GM21717 (cell line): ENCODE measurements at regions not wholly inside any gene's neighbourhood (a gene's known extent, or its start where the extent isn't known, plus 50 kb on each side); places are given as distances from the start of the nearest gene placed in this dataset.
A peak's percentile ranks its signal among the peaks of the same experiment; 100 is the strongest.

ENCODE experiments used
- ATAC-seq: cut with Tn5 transposase; IDR thresholded peaks from one replicate; pipeline ENCODE4 v1.9.1; 2021; ENCODE audit warnings: mild to moderate bottlenecking, moderate library complexity; ENCODE audit not compliant: unreplicated experiment

DNA sequence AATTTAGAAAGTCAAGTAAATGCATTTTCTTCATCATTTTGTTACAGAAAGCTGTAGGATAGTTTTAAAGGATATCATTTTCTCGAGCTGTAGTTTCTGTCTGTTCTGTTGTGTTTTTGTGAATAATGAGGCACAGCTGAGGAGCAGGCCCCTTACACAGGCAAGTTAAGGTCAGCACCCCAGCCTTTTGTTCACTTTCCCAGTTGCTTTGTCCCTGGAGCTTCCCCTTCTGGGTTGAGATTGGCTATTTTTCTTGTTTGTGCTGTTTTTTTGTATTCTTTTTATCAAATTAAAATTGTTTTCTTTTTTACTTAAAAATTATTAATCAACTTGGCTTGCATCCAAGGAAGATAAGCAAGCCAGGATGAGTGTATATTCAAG is 213.8 kb upstream of the ACTBL2 start:
- no peak for ATAC-seq

DNA sequence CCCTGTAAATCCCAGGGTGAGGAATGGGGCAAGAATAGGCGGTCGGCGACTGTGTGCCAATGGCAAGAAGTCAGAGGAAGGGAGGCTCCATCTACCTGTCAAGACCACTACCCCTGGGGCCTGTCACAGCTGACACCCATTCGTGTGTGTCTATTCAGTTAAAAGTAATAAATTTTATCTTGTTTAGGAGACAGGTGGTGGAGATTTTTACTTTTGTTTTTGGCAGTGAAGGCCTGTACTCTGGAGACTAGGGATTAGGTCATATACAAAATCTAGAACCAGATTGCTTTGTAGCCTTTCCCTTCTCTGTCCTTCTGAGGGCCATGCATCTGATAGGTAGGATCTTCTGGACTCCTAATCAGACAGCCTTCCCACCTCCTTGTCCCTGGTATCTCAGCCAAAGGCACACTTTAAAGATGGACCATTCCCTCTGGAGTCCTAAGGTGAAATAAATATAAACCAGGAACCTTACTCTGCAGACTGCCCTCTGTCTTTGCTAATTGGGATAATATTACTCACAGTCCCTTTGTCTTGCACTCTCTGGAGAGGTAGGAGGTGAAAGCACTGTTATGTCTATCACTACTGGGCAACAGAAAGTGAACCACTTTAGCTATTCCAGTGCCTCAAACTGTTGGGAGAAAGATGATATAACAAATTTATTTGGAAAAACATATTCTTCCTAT is 213.2 kb upstream of the ACTBL2 start:
- no peak for ATAC-seq

DNA sequence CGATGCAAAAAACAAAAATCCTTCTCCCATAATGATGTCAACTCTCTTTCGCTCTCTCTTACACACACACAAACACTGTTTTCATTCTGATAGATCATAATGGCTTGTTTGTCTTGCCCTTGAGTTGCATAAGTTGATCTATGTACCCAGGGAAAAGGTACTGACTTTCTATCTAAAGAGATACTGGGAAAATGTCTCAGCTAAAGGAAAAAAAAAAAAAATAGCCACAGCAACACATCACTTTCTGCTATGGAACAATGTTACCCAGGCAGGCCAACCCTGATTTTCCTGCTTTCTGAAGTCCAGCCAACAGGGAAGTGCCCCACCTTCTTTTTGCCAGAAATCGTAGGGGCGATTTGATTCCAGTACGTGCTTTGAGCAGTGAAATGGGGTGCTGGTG is 212.6 kb upstream of the ACTBL2 start:
- ATAC-seq, result no peak

DNA sequence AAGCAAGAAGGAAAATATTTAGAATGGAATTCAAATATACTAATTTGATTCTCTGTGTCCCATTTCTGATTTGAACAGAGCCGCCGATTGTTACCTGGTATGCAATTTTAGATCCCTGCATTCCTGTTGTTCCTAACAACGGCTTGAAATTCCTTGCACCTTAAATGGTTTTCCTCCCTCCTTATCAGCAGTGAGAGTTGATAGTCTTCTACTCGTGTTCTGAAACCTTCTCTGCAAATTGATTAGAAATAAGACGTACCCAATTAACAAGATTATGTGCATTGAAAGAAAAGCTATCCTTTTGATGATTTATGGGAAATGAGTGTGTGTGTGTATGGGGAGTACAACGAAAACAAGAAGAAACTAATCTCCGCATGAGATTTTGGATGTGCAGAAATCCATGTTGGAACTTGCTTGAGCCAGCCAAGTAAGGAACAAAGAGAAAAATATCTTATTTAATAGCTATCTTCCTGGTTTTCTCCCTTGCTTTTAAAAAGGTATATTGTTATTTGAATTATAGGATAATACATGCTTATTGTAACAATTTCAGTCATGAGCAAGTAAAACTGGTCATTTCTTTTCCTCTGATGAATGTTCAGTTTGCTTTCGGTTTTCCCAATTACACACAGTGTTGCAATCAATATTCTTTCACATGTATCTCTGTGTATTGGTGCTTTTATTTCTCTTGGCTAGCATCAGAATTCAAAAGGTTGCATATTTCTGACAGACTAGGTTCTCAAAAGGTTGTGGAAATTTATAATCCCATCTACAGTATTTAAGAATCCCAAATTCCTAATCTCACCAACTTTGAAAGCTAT is 211.1 kb upstream of the ACTBL2 start:
- no peak for ATAC-seq

DNA sequence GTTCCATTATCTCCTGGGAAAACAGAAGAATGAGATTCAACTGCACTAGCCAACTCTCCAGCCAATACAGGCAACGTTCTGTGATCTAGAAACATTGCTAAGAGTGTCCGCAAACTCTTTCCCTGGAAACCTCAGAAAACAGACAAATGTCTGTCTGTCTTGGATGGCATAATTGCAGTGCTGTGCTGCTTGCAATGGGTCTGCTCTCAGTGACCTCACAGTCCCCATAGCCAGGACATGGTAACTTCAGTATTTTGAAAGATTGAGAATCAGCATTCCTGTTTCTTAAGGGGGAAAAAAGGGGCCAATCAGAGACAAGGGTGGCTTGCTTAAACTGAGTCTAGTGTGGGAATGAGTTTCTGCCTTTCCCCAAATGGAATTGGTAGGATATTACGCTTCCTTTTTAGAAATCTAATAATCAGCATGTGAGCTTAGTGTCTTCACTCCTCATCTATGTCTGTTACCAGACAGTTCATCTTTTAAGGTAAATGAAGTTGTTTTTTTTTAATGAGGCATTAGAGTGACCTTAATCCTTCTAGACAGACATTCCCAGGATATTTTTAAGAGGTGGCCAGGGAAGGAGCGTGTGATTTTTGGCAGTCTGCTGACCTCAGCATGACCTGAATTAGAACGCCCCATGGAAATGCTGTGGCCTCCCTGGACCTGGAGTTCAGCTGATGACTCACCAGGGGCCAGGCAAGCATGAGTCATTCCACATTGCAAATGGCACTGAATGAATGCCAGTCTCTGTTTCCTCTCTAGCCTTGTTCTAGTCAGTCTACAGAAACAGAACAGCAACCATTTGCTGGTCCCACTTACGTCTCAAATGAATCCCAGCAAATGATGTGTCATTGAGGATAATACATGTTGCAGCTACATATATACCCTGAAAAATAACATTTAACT is 210.2 kb upstream of the ACTBL2 start:
- peak; percentile 62 for ATAC-seq

DNA sequence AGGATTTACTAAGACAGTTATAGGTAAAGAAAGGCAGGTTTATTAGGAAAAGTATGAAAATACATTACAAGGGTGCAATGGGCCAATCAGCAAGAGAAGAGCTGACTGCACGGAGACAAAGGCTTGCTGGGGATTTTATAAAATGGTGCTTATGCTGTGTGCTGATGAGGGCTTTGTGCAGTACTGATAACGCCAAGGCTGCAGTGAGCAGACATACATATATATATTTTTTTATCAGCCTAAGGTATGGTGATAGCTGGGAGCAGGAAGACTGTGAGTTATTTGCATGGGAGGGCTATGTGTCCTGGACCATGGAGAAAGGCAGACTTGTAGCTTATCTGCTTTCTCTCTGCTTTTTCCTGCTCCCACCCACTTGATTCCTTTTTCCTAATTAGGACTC is 208.1 kb upstream of the ACTBL2 start:
- no peak for ATAC-seq

DNA sequence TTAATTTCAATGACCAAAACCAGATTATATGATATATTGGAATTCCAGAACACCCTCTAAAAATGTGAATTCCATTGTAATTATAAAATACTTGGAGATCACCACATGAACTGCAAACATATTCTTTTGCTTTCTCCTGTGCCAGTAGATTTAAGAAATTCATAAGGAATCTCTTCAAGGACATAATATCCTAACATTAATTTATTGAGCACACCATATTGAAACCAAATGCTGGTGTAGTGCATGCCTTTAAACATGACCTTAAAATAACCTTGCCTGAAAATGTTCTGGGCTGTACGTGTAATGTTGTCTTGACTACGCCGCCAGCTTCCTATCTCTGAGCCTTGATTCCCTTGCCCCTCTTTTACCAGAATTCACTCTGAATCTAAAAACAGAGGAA is 205.0 kb upstream of the ACTBL2 start:
- no peak for ATAC-seq

DNA sequence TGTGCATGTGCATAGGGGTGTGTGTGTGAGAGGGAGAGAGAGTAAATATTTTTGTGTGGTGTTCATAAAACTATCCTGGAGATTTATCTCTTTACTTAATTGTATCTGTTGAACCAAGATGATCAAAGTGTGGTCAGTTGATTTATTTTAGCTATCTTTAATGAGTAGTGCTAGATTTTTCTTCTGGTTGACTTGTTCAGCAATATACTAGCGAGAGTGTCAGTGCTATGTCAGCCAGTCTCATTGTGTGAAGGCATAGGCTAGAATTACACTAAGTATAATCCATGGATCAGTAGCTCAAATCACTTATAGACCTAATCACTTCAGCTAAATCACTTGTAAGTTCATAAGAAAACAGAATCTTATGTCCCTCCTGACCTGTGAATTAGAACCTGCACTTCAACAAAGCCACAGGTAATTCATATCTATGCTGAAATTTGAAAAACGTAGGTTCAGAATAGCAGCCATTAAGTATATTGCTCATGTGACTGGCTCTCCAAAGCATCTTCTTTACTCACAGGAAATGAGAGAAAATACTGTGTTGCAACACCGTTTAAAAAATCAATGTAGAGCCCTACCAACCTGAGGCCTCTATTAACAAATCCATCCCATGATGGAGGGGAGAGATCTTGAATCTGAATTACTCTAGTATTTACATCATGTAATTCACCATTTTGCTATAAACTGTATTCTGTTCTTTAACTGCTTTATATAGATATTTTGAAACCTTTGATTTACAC is 203.1 kb upstream of the ACTBL2 start:
- no peak for ATAC-seq

DNA sequence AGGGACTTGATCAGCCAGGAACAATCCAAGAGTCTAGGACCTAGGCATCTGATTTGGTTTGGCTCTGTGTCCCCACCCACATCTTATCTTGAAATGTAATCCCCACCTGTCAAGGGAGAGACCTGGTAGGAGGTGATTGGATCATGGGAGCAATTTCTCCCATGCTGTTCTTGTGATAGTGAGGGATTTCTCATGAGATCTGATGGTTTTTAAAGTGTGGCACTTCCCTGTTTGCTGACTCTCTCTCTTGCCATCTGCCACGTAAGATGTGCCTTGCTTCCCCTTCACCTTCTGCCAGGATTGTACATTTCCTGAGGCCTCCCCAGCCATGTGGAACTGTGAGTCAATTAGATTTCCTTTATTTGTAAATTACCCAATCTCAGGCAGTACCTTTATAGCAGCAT is 201.7 kb upstream of the ACTBL2 start:
- no peak for ATAC-seq

DNA sequence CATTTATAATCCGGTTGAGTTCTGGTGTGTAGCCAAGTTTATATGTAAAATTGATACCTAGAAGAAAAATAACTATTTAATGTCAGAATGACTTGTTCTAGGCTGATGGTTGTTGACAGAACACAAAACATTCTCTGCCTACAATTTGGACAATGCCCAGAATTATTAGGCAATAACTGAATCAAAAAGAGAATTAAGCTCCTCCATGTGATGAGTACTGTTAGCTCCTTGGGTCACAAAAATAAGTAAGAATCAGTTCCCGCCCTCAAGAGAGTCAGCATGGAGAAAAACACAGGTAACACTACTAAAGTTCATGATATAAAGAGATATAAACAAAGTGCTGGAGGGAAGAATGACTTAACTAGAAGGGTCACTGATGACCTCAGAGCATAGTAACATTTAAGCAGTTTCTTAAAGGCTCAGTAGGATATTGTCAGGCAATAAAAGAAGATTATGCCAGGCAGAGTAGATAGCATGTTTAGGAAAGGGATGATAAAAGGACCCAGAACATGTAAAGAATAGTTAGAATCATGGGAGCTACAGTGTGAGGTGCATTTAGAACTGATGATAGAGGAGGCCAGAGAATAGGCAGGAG is 200.5 kb upstream of the ACTBL2 start:
- ATAC-seq, result no peak

DNA sequence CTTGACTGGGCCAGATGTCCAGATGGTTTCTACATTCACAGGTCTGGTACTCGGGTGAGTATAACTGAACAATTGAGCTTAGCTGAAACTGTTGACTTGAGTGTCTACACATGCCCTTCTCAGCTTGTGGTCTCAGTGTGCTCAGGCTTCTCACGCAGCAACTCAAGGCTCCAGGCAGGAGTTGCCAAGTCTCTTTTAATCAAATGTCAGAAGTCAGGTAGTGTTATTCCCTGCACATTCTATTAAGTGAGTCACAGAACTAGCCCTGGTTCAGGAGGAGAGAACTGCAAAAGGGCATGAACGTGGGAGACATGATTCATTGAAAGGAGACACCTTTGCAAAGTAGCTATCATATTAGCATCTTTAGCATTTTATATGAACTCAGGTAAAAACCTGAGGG is 199.3 kb upstream of the ACTBL2 start:
- no peak for ATAC-seq

DNA sequence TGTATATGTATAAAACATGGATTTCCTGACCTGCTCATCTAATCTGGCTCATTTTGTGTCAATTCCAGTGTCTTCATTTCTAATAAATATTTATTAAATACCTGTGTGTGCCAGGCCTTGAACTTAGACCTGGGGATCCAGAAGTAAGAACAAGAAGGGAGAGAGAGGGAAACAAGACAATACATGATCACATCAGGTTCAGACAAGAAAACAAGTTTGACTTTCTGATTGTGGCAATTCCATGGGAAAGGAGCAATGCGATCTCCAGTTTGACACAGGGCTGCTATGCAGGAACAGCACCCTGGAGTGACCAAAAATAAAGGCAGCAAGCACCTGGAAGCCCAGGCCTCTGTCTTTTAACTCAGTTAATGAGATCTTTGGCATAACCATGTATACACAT is 198.1 kb upstream of the ACTBL2 start:
- ATAC-seq, result no peak

DNA sequence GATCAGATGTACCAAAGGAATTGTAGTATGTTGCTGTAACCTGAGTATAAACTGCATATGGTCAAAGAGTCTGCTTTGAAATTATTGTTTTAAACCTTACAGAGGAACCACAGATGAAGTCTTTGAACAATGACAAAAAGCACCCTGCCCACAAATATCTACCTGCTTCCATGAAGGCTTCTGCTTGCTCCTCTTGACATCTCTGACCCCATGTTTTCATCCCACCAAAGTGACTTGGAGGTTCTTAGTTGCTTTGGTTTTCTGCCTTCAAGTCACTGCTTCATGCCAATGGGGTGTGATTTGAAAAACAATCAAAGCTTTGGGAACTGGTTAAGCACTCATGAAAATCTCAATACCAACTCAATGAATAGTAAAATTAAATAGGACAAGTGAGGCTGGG is 194.6 kb upstream of the ACTBL2 start:
- ATAC-seq, result no peak

DNA sequence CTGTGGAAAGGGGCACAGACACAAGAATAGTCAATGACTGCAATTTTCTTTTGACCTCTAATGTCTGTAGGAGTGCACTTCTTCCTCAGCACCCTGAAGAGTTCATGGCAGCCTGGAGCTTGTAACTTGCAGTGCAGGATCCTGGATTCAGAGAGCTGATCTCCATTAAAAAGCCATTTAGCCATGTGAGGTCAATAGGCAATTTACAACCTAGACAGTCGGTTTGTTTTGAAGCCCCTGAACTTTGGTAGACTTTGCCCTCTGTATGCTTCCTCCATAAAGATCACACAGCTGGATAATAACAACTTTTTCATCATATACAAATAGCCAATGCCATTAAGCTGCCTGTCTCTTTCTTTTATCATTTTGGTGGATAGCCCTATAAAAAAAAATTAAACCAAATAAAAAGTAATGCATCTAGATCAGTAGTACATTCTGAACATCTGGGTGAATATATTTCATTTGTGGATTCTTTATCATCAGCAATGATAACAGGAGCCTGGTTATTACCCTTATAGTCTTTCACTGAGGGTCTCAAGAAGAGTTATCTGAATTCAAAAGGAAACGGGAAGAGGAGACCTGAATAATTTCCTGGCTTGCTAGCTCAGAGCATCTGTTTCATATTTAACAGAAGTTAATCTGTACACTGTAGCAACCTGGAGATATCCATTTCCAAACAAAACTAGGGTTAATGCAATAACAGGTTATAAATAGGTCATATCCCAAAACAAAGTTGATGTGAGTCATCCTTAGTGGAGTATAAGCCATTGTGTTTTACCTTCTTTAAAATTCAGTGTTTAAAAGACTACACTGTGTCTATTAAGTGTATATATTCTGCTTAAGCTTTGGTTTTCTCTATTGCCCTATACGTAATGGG is 193.8 kb upstream of the ACTBL2 start:
- no peak for ATAC-seq

DNA sequence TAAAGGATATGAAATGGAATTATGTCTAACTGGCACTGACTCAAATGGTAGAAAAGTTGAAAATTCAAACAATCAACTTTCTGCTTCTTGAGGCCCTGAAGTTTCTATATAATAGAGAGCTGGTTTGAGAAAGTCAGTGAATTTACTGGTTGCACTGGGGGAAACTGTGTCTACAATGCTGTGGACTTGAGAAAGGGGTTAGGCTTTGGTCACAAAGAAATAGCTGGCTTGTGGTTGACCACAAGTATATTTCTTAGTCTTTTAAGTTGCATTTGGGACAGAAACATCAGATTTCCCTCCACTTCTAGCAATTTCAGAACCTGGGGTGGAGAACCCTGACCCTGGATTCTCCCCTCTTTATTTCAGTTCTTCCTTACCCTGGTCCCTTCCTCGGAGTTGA is 192.6 kb upstream of the ACTBL2 start:
- ATAC-seq, result no peak

DNA sequence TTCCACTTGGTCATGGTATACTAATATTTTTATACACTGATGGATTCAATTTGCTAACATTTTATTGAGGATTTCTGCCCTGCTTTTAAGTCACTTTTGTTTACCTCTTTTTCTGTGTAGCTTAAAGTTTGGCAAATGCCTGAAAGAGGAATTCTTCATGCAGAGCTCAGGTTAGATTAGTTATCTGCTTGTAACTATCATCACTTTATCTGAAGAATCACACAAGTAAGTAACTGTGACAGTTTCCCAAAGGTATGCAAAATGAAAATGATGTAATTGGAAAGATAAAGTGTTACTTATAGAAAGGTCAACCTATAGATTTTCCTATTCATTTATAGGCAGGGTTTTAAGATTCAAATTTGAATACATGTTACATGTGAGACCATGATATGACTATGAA is 188.8 kb upstream of the ACTBL2 start:
- ATAC-seq, result no peak

DNA sequence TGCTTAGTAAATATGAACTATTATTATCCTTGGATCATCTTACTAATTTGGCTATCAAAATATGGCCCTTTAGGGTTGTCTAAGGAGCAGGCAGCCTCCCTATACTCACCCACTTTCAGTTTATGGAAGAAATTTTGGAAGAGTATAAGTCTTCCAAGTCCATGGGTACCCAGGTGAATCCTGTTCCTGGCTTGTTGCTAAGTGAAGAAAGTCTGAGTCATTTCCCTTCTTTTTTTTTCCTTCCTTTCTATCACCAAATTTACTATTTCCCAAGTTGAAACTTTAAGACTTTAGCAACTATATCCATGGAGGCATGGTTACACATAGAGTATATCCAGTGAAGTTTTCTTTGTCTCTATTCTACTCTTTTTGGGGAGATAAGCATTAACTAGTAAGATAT is 184.0 kb upstream of the ACTBL2 start:
- ATAC-seq, result no peak

DNA sequence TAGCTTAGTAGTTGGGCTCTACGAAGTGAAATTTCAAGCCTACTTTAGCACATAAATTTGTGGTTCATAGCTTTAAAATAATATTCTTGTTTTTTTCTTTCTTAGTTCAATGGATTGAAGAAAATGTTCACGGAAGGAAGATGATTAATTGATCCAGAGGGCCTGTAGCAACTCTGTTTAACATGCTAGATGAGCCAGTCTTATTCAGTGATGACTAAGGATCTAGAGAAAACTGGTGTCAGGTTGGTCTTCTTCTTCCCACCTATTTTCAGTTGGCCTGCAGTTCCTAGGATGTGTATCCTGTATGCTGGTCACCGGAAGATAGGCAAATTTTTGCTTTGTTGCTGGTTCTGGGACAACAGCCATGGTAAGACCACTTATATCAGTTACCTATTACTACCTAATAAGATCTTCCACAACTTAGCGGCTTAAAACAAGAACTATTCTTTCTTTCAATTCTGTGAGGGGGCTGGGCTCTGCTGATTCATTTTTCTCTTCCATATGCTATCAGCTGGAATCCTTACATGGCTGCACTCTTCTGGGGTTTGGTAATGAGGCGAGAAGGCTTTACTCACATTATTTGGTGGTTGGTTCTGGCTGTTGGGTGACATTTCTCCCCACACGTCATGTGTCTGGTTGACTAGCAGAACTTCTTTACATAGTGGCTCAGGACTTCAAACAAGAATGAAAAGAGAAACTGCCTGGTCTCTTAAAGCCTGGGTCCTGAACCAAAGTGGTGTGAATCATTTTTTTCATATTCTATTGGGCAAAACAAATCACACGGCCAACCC is 182.7 kb upstream of the ACTBL2 start:
- no peak for ATAC-seq

DNA sequence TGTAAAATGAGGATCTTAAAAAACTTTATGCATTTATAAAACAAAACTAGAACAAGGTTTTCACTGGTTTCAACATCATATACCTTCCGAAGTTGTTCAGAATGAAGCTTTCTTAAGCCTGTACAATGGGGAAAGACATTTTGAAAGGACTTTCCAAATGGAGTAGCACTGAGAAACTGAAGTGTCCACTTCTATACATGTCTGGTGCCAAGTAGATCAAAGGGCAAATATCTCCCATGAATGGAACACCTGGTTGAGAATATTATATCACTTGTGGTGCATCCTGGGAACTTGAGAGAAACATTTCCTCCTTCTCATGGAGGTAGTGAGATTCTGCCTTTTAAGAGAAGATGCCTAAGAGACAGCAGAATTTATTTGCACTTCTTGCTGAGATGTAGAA is 182.1 kb upstream of the ACTBL2 start:
- no peak for ATAC-seq
